GM19035 (cell line): ENCODE measurements at regions not wholly inside any gene's neighbourhood (a gene's known extent, or its start where the extent isn't known, plus 50 kb on each side); places are given as distances from the start of the nearest gene placed in this dataset.
"Not testable (repeated sequence)": the region's sequence is repeated elsewhere in the genome, so short reads cannot be mapped to it uniquely, and the experiment has no call there.

Experiments
- ATAC-seq: cut with Tn5 transposase; IDR thresholded peaks from one replicate; pipeline ENCODE4 v1.9.1; 2021; ENCODE audit not compliant: unreplicated experiment

GRCh38 chr5:164327166-164327565 lies 821.7 kb downstream of the MAT2B start:
- ATAC-seq, result not testable (repeated sequence)

GRCh38 chr5:164332349-164333196 lies 827.2 kb downstream of the MAT2B start:
- ATAC-seq, result no peak

- no peak for ATAC-seq
These were observed 830.4 kb downstream of the MAT2B start for GRCh38 chr5:164335837-164336236.

GRCh38 chr5:164336276-164336675 lies 830.9 kb downstream of the MAT2B start:
- ATAC-seq, result no peak

GRCh38 chr5:164336906-164337305 lies 831.5 kb downstream of the MAT2B start:
- no peak for ATAC-seq

- no peak for ATAC-seq
These were observed 835.7 kb downstream of the MAT2B start for GRCh38 chr5:164341056-164341619.

GRCh38 chr5:164345173-164345849 lies 839.9 kb downstream of the MAT2B start:
- no peak for ATAC-seq

- no peak for ATAC-seq
These were observed 840.4 kb downstream of the MAT2B start for GRCh38 chr5:164345853-164346252.

GRCh38 chr5:164346785-164347630 lies 841.6 kb downstream of the MAT2B start:
- no peak for ATAC-seq

- ATAC-seq, result no peak
These were observed 844.8 kb downstream of the MAT2B start for GRCh38 chr5:164350236-164350635.

GRCh38 chr5:164351245-164351834 lies 845.9 kb downstream of the MAT2B start:
- no peak for ATAC-seq

- ATAC-seq, result no peak
These were observed 847.3 kb downstream of the MAT2B start for GRCh38 chr5:164352695-164353094.

GRCh38 chr5:164353155-164353554 lies 847.7 kb downstream of the MAT2B start:
- ATAC-seq, result no peak

GRCh38 chr5:164354139-164354751 lies 848.8 kb downstream of the MAT2B start:
- no peak for ATAC-seq

GRCh38 chr5:164355267-164355830 lies 849.9 kb downstream of the MAT2B start:
- no peak for ATAC-seq

GRCh38 chr5:164356790-164357189 lies 851.4 kb downstream of the MAT2B start:
- no peak for ATAC-seq

- ATAC-seq, result no peak
These were observed 852.1 kb downstream of the MAT2B start for GRCh38 chr5:164357395-164358033.

GRCh38 chr5:164358531-164359259 lies 853.3 kb downstream of the MAT2B start:
- peak; percentile 68 for ATAC-seq
